HS-27A (cell line): ENCODE measurements at regions not wholly inside any gene's neighbourhood (a gene's known extent, or its start where the extent isn't known, plus 50 kb on each side); places are given as distances from the start of the nearest gene placed in this dataset.

Experiments used
- DNase-seq: peaks from one replicate; pipeline ENCODE4 v3.0.0-alpha.2; 2012; ENCODE audit warnings: low read depth, missing footprints

DNA sequence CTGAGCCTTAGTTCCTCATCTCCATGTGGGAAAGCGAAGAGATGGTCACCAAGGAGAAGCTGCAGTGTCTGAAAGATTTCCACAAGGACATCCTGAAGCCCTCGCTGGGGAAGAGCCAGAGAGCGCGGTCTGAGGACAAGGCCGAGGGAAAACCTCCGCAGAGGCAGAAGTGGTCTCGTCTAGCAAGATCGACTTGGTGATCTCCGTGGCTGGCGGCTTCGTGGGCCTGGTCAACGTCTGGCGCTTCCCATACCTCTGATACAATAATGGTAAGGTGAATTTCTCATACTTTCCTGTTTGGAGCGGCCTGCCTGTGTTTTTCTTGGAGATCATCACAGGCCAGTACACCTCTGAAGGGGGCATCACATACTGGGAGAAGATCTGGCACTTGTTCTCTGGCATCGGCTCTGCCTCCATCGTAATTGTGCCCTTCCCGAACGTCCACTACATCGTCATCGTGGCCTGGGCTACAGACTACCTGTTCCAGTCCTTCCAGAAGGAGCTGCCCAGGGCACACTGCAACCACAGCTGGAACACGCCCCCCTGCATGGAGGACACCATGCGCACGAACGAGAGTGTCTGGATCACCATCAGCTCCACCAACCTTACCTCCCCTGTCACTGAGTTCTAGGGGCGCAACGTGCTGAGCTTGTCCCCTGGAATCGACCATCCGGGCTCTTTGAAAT is 841.1 kb upstream of the TMPRSS15 start:
- DNase-seq: no peak

DNA sequence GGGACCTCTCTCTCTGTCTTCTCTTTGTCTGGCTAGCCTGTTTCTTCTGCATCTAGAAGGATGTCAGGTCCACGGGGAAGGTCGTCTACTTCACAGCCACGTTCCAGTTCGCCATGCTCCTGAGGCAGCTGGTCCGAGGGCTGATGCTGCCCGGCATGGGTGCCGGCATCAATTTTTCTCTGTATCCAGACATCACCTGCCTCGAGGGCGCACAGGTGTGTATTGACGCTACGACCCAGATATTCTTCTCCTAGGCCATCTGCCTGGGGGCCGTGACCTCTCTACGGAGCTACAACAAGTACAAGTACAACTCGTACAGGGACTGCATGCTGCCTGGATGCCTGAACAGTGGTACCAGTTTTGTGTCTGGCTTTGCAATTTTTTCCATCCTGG is 841.6 kb upstream of the TMPRSS15 start:
- DNase-seq: no peak

DNA sequence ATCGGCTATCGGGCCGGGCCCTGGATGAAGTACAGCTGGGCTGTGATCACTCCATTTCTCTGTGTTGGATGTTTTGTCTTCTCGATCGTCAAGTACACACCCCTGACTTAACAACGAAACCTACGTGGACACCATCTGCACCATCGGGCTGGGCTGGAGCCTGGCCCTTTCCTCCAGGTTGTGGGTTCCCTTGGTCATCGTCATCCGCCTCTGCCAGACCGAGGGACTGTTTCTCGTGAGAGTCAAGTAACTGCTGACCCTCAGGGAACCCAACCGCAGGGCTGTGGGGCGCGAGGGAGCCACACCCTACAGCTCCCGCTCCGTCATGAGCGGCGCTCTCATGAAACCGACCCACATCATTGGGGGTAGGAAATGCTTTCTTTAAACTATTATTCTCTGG is 842.4 kb upstream of the TMPRSS15 start:
- no peak for DNase-seq

DNA sequence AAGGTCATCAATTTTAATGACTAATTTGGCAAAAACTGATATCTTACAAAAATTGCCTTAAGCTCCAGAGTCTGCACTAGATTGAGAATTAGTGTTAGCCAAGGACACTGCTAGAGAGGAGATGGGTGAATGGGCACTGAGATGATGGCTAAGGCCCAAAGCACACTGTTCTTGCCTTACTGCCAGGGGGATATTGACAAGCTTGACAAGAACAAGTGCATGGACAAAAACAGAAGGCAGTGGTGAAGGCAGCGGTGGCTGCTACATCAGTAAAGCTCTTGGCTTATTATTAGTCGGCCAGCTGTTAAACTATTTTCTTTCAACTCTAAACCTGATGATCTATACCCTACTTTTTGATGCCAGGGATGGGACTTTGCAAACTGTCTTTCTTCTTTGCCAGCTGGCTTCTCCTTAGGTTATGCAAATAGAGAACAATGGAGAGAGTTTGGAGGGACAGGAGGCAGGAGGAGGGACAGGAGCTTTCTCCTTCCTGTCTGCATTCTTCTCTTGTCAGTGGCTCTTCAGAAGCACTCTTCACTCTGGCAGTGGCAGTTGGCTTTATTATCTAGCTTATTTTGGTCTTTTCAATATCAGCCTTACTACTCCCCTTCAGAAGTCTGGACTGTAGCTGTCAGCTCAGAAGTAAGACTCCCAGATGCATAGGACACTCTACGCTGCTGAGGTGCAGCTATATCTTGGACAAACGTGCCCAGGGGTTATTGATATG is 853.5 kb upstream of the TMPRSS15 start:
- no peak for DNase-seq

DNA sequence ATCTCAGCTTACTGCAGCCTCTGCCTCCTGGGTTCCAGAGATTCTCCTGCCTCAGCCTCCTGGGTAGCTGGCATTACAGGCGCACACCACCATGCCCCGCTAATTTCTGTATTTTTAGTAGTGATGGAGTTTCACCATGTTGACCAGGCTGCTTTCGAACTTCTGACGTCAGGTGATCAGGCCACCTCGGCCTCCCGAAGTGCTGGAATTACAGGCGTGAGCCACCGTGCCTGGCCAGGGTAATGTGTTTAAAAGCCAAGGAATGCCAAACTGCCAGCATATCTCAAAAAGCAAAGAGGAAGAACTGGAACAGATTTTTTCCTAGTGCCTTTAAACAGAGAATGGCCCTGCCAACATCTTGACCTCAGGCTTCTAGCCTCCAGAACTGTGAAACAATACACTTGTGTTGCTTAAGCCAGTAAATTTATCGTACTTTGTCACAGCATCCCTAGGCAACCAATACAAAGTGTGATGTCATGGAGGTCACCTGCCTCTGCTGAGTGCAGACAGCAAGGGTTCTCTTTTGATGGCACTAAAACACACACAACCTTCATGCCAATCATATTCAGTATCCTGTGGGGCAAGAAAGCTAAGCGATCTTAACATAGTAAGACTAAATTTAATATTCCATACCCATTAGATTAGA is 858.3 kb upstream of the TMPRSS15 start:
- DNase-seq: no peak

DNA sequence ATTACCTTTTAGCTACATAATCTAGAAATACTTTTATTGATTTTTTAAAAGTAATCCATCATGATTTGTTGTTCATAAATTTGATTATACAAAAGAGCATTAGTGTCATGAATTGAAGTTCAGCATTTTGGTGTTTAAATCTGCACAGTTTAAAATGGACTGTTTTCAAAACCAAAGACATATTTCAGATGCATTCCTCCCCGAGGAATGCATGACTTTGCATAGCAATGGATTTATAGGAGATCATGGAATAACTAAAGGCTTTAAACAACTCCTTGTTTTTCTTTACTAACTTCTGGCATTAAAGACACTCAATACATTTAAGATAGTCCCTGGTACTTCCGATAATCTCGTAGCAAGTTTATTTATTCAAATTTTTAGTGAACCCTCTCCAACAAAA is 863.1 kb upstream of the TMPRSS15 start:
- no peak for DNase-seq

DNA sequence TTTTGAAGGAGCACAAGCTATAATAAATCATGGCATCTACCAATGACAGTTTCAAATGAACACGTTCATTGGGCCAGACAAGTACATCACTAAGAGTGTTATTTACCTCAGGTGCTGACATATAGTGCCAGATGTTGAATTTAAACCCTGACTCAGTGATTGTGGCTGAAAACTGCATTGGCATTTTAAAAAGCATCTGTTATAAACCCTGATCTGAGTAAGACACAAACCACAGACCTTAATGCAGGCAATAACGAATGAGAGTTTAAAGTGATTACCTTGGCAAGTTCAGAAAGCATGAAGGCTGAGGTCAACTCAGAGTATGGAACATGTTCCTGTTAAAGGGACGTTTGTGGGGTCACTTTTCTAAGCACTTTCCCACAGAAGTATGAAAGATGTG is 865.1 kb upstream of the TMPRSS15 start:
- no peak for DNase-seq

DNA sequence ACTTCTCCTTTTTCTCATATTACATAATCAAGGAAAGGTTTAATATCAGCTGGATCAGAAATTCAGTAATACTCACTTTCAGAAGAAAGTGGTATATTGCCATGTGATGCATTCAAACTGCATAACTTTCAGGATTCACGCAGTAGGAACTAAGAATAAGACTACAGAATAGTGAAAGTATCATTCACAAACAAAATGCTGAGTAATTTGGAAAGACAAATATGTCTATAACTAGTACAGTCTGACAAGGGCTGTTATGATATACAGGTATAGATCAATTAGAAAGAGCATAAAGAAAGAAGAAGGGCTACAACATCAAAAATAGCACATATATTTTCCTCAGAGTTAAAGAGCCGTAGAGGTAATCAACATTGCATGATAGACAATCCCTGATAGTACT is 871.5 kb upstream of the TMPRSS15 start:
- no peak for DNase-seq

DNA sequence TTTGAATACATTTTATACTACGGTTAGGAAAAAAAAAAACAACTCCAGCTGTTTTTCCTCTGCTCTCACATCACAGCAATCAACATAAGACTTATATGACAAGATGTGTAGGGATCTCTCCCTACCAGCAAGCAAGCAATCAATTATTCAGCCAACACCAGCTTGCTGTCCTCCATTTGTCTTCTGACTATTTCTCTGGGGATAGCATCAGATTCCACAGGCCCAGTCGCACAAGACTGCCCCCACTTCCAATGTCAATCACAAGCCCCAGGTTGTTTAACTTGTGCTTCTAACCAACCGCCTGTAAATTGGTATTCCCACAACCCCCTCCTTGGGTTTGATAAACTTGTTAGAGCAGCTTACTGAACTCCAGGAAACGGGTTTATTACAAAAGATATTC is 873.1 kb upstream of the TMPRSS15 start:
- no peak for DNase-seq

DNA sequence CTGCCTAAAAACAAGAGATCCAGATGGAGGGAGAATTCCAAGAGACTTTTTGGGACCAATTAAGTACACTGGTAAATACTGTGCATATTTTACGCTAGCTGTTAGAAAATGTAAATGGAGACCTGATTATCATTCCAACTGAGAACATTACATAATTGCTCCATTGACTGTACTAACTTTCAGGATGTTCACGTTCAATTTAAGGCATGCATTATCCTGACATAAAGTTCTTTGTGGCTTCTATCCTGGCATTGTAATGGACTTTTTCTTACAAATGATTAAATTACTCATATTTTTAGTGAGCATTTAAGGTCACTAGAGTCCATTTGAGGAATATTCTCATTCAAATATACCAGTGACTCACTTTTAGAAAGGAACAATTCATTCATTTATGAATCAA is 883.3 kb upstream of the TMPRSS15 start:
- no peak for DNase-seq

DNA sequence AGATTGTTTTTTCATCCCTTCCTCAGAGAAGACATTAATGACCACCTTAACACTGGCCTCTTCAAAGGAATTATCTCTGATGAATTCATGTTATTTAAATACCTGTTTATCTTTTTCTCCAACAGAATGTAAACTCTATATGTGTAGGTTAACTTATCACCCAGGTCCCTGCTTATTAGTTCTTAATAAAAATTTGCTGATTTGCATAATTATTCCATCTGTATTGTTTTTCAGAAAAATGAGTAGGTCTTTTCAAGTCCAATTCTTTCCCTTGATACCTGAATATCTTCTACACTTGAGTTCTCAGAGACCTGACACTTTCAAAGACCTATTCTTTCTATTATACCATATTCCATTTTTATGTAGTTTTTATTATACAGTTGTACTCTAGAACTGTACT is 886.7 kb upstream of the TMPRSS15 start:
- no peak for DNase-seq

DNA sequence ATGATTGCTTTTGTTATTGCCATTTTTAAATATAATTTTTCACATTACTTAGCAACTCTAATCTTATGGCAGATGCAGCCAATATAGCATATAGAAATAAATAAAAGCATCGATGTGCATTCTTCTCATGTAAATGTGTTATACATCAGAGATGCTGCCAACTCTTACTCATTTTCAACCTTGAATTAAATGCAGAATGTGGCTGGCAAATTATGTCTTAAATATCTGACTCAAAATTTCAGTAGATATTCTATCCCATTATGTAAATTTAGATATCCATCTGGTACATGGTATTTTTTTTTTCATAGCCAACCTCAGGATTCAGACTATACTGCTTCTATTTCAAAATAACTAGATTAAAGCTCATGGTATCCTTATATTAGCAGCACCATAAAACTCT is 916.7 kb upstream of the TMPRSS15 start:
- no peak for DNase-seq

DNA sequence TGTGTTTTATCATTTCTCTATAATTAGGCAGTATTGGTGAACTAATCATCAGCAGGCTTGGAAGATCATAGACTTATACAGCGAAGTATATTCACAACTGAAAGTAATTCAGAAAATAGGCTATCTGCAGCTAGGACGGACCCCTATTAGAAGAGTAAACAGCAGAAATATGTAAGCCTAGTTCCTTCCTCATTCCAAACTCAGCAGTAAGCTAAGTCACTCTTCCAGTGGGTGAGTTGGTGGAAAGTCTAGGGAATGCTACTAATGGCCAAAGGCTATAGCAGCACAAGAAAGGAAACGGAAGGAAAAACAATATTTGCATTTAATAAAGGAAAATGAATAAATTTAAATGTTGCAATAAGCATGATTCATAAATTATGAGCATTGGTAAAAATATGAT is 918.1 kb upstream of the TMPRSS15 start:
- no peak for DNase-seq

DNA sequence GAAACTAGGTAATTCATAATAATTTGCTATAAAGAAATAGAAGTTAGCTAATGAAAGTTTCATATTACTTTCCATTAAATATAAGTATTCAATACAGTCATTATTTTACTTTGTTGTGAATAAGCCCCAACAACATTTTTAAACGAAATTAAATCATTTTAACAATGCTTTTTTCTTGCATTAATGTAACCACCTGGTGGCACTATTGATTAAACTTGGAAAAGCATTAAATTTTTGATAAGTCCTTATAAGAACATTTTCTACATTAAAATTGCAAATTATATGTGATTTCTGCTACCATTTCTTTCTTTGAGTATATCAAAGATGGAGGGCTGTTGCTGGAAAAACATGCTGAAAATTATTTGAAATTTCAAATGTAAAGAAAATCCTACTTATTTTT is 918.8 kb upstream of the TMPRSS15 start:
- no peak for DNase-seq

DNA sequence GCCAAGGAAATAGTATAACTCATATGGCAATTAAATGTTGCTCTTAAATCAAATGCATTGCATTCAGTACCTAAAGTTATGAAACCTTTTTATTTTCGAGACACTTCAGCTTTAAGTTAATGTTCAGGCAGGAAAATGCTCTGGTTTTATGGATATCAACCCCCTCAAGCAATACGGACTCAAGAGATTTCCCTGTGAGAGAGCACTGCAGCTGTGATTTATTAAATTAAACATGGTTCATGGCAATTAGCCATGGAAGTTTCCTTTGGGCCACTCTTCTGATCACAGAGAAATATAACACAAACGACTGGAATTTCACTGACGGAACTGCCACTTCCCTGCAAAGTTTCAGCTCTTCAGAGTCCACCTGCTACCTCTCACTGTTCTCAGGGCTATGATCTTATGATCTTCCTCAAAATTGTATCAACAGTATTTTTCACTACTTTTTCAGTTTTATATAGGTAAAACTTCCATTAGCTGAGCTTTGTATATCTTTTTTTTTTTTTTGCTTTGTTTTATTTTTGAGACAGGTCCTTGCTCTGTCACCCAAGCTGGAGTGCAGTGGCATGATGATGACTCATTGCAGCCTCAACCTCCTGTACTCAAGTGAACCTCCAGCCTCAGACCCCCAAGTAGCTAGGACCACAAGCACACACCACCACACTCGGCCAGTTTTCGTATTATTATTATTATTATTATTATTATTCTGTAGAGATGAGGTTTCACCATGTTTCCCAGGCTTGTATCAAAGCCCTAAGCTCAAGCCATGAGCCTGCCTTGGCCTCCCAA is 923.1 kb upstream of the TMPRSS15 start:
- no peak for DNase-seq

DNA sequence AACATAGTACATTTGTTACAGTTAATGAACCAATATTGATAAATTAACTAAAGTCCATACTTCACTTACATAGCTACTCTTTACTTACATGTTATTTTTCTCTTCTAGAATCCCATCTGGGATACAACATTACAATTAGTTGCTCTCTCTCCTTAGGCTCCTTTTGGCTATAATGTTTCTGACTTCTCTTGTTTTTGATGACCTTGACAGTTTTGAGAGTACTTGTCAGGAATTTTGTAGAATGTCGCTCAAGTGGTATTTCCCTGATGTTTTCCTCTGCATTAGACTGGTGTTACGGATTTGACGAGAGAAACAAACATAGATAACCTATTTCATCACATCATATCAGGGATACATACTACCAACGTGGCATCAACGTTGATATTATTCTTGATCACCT is 925.4 kb upstream of the TMPRSS15 start:
- DNase-seq: no peak

DNA sequence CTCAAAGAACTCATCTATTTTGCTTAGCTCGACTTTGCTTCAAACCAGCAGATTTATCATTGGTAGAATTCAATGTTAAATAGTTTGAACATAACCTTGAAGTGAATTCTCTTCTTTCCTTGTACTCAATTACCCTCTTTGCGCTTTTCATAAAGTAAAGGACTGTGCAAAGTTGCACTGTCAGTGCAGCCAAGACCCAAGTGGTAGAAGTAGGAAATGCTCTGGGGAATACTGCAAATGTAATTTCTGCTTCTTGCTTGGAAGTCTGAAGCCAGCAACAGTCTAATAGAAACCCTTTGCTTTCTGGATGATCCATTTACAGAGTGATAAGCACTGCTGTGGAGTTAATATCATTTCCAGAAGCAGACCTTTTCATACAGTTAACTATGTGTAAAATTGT is 936.7 kb upstream of the TMPRSS15 start:
- DNase-seq: no peak

DNA sequence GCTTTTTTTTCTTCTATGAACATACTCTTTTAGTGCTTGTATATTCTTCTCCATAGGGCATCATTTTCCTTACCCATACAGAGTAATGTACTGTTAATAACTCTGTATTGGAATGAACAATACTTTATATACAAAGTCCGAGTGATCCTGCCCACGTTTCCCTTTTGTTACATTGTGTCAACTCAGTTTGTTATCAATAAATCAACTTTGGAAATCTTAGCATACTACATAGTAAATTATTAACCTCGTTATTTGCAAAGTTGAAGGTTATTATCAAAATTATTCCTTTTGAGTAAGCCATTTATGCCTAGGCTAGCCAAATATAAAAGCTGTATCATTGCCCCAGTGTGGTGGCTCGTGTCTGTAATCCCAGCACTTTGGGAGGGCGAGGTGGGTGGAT is 937.4 kb upstream of the TMPRSS15 start:
- no peak for DNase-seq

DNA sequence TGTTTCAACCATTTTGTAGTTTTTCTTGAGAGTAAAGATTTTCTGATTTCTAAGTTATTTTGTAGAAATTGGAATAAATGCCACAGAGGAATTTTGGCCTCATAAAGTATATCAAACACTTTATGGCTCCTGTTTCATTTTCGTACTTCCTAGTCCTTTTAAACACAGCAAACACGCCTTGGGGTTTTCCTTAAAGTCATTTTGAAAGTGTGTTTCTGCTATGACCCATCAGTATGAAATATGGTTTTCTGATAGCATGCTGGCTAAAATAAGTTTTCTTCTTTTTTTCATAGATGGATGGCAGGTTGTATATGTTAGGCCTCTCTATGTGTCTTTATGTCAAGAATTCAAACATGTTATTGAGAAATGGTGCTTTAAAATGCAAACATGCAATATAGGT is 940.1 kb upstream of the TMPRSS15 start:
- no peak for DNase-seq

DNA sequence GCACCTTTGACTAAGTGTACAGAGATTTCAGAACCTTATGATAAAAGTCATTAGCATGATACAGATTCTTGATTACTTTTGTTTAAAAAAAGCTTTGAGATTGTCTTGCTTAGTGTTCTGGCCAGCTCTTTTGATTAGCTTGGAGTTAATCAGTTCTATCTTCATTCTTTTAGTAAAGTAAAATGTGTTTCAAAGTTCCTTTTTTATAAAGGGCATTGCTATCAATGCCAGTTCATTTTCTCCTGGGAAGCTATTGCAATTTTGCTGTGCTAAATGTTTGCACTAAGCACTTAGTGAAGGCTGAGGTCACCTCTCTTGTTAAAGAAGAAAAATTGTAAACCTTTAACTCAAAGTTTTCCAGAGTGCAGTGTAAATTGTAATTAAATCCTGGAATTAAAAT is 946.7 kb upstream of the TMPRSS15 start:
- no peak for DNase-seq

DNA sequence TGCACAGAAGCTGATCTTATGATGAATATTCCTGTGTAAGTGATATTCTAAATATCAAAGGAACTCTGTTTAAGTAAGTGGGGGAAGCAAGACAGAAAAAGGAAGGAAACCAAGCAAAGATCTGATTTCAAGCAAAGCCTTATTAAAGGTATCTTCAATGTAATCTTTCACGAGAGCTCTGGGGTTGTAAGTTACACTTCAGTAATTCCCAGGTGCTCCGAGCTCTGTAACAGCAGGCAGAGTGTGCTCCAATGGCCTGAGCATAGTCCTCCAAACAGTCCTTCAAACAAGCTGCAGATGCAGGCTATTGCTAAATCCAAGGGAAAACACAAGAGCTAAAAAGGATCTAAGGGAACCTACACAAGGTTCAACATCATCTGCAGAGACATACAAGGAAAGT is 949.7 kb upstream of the TMPRSS15 start:
- no peak for DNase-seq

DNA sequence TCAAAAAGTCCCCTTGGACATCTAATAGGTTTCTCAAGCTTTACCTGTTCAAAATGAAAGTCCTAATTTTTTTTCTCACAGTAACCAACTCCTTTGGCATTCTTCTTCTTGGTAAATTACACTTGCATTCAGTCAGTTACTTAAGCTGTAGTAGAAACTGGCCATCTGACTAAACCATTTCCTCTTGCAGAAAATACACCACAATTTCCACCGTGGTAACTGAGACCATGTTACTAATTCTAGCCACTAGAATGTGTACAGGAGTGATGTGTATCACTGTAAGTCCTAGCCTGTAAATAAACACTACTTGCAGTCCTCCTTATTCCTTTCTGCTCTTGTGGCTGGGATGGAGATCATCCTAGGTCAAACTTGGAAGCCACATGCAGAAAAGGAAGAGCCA is 965.4 kb upstream of the TMPRSS15 start:
- DNase-seq: no peak

DNA sequence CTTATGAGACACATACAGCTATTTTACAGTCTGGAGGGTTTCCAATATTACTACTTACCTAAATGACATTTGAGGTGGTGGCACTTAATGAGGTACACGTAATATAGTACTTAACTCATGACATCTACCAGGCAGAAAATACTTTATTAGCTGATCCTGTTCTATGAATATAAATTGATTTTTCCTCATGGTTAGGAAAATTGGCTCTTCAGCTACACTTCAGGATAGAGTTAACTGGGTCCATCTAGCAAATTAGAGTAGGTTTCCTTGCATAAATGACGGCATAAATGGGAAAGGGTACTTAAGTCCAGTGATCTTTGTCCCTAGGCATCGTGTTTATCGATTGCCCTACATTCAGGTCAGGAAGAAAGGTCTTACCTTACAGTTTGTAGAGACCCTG is 988.8 kb upstream of the TMPRSS15 start:
- no peak for DNase-seq
